K562 (cell line): ENCODE measurements at regions not wholly inside any gene's neighbourhood (a gene's known extent, or its start where the extent isn't known, plus 50 kb on each side); places are given as distances from the start of the nearest gene placed in this dataset. TPM values are rescaled to one million over a fixed set of nuclear protein-coding genes. Genes with fewer than 3 reads are reported as not detected.

ENCODE experiments used
- ETV1 ChIP-seq: fragments of 450-650 bp; conservative IDR thresholded peaks from 2 replicates; pipeline ENCODE4 v1.6.1; 2016; ENCODE audit warnings: missing genetic modification characterization, control low read depth, low read depth, missing compliant biosample characterization
- MTF1 ChIP-seq: fragments of 250-450 bp; sonication (Bioruptor Pico); IDR thresholded peaks from 2 replicates; pipeline ENCODE4 v1.9.0; 2021; ENCODE audit warnings: moderate library complexity, mild to moderate bottlenecking, inconsistent platforms, borderline replicate concordance
- small RNA-seq: library from RNA; depleted of rRNA; stranded (forward); fragments of <200 nt; gene quantifications from one replicate; pipeline ENCODE3, GENCODE V24; 2014
- TF ChIP-seq, protein P1 (sequence below): fragments of 450-650 bp; IDR thresholded peaks from 2 replicates; pipeline ENCODE4 v1.6.1; 2018; ENCODE audit not compliant: partially characterized antibody

DNA sequence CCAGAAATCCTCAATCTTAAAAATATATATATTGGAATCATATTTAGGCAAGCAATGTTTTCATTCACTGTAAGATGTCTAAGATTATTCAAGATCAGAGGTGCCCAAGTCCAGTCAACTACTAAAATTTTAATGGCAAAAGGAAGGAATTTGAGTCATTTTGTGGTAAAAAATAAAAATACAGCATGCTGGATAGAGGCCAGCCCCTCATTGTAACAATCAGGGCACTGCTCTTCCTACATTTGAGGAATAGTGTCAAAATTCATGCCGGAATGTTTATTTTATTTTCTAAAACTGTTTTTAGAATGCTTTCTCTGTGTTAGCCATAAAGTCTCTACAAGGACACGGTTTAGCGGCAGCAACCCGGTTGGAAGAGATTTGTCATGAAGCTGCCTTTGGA is 49.9 kb upstream of the SRD5A3 start (continued):
- no peak for TF ChIP-seq ETV1 (tag)
- TF ChIP-seq MTF1 (CRISPR knock-in tag), result no peak
- TF ChIP-seq, protein P1, sequence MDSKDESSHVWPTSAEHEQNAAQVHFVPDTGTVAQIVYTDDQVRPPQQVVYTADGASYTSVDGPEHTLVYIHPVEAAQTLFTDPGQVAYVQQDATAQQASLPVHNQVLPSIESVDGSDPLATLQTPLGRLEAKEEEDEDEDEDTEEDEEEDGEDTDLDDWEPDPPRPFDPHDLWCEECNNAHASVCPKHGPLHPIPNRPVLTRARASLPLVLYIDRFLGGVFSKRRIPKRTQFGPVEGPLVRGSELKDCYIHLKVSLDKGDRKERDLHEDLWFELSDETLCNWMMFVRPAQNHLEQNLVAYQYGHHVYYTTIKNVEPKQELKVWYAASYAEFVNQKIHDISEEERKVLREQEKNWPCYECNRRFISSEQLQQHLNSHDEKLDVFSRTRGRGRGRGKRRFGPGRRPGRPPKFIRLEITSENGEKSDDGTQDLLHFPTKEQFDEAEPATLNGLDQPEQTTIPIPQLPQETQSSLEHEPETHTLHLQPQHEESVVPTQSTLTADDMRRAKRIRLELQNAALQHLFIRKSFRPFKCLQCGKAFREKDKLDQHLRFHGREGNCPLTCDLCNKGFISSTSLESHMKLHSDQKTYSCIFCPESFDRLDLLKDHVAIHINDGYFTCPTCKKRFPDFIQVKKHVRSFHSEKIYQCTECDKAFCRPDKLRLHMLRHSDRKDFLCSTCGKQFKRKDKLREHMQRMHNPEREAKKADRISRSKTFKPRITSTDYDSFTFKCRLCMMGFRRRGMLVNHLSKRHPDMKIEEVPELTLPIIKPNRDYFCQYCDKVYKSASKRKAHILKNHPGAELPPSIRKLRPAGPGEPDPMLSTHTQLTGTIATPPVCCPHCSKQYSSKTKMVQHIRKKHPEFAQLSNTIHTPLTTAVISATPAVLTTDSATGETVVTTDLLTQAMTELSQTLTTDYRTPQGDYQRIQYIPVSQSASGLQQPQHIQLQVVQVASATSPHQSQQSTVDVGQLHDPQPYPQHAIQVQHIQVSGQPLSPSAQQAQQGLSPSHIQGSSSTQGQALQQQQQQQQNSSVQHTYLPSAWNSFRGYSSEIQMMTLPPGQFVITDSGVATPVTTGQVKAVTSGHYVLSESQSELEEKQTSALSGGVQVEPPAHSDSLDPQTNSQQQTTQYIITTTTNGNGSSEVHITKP, result no peak
- TF ChIP-seq, all 486 proteins: peak for 0

Small RNAs in the stretch of these regions (small RNA-seq; reads per million reads assigned to genes)
- gene RN7SL822P, result not detected
- gene RNU6-746P, result not detected
